ENCODE measurements at regions not wholly inside any gene's neighbourhood (a gene's known extent, or its start where the extent isn't known, plus 50 kb on each side); places are given as distances from the start of the nearest gene placed in this dataset.

- intact Hi-C loops (cut with micrococcal nuclease) = no loop called here
Measured at GRCh38 chr1:106517224-106517623, 539.2 kb upstream of the PRMT6 start.

- intact Hi-C loops (cut with micrococcal nuclease) = no loop called here
Measured at GRCh38 chr1:106523497-106523896, 533.0 kb upstream of the PRMT6 start.

- intact Hi-C loops (cut with micrococcal nuclease) = no loop called here
Measured at GRCh38 chr1:106524631-106525030, 531.8 kb upstream of the PRMT6 start.

GRCh38 chr1:106526650-106527049, 529.8 kb upstream of the PRMT6 start:
- intact Hi-C loops (cut with micrococcal nuclease) = no loop called here

GRCh38 chr1:106534612-106535011, 521.9 kb upstream of the PRMT6 start:
- intact Hi-C loops (cut with micrococcal nuclease) = no loop called here

- intact Hi-C loops (cut with micrococcal nuclease) = no loop called here
Measured at GRCh38 chr1:106536741-106537140, 519.7 kb upstream of the PRMT6 start.

- intact Hi-C loops (cut with micrococcal nuclease) = no loop called here
Measured at GRCh38 chr1:106548726-106549125, 507.7 kb upstream of the PRMT6 start.

GRCh38 chr1:106554294-106554693, 502.2 kb upstream of the PRMT6 start:
- intact Hi-C loops (cut with micrococcal nuclease) = no loop called here

GRCh38 chr1:106555571-106555970, 500.9 kb upstream of the PRMT6 start:
- intact Hi-C loops (cut with micrococcal nuclease) = no loop called here

- intact Hi-C loops (cut with micrococcal nuclease) = no loop called here
Measured at GRCh38 chr1:106564192-106564591, 492.3 kb upstream of the PRMT6 start.

- intact Hi-C loops (cut with micrococcal nuclease) = no loop called here
Measured at GRCh38 chr1:106568201-106568974, 488.1 kb upstream of the PRMT6 start.

- intact Hi-C loops (cut with micrococcal nuclease) = no loop called here
Measured at GRCh38 chr1:106571109-106571508, 485.4 kb upstream of the PRMT6 start.

GRCh38 chr1:106584107-106584506, 472.4 kb upstream of the PRMT6 start:
- intact Hi-C loops (cut with micrococcal nuclease) = no loop called here

GRCh38 chr1:106584676-106585075, 471.8 kb upstream of the PRMT6 start:
- intact Hi-C loops (cut with micrococcal nuclease) = no loop called here

GRCh38 chr1:106600626-106601025, 455.8 kb upstream of the PRMT6 start:
- intact Hi-C loops (cut with micrococcal nuclease) = no loop called here

- intact Hi-C loops (cut with micrococcal nuclease) = no loop called here
Measured at GRCh38 chr1:106603616-106604015, 452.9 kb upstream of the PRMT6 start.

GRCh38 chr1:106608841-106609240, 447.6 kb upstream of the PRMT6 start:
- intact Hi-C loops (cut with micrococcal nuclease) = no loop called here

- intact Hi-C loops (cut with micrococcal nuclease) = no loop called here
Measured at GRCh38 chr1:106613068-106613467, 443.4 kb upstream of the PRMT6 start.

- intact Hi-C loops (cut with micrococcal nuclease) = no loop called here
Measured at GRCh38 chr1:106613861-106614260, 442.6 kb upstream of the PRMT6 start.

- intact Hi-C loops (cut with micrococcal nuclease) = no loop called here
Measured at GRCh38 chr1:106615473-106615872, 441.0 kb upstream of the PRMT6 start.

- intact Hi-C loops (cut with micrococcal nuclease) = no loop called here
Measured at GRCh38 chr1:106619080-106619826, 437.2 kb upstream of the PRMT6 start.

GRCh38 chr1:106619827-106620134, 436.7 kb upstream of the PRMT6 start:
- intact Hi-C loops (cut with micrococcal nuclease) = no loop called here

GRCh38 chr1:106620521-106620954, 435.9 kb upstream of the PRMT6 start:
- intact Hi-C loops (cut with micrococcal nuclease) = no loop called here
